CD4-positive, CD25-positive, alpha-beta regulatory T cell (primary cell): ENCODE measurements at regions not wholly inside any gene's neighbourhood (a gene's known extent, or its start where the extent isn't known, plus 50 kb on each side); places are given as distances from the start of the nearest gene placed in this dataset.

Source experiments
- ATAC-seq, 2 donors: fragments of 150-1000 bp; cut with Tn5 transposase; one replicate each; pipeline ENCODE4 v1.10.0; 2021; ENCODE audit warnings: low read depth in 2 of 2, moderate number of reproducible peaks in 2 of 2, moderate library complexity in 1 of 2
- DNase-seq, 3 donors: peaks; one replicate each; pipeline versions ENCODE4 v3.0.0 to v3.0.0-alpha.2; 2012 to 2022; ENCODE audit warnings: mixed read lengths in 1 of 3
- H3K27ac ChIP-seq: one replicate; pipeline ENCODE4 v1.7.0; 2013; ENCODE audit warnings: mild to moderate bottlenecking, low read length; ENCODE audit not compliant: insufficient read depth, poor library complexity, severe bottlenecking
- H3K27me3 ChIP-seq: one replicate; pipeline ENCODE4 v1.7.0; 2013; ENCODE audit warnings: low read length; ENCODE audit not compliant: control insufficient read depth, insufficient read depth
- H3K36me3 ChIP-seq: one replicate; pipeline ENCODE4 v1.7.0; 2013; ENCODE audit warnings: mild to moderate bottlenecking, low read length, moderate library complexity; ENCODE audit not compliant: control insufficient read depth, insufficient read depth
- H3K4me1 ChIP-seq: 2 replicates; pipeline ENCODE4 v1.7.0; 2013; ENCODE audit warnings: mild to moderate bottlenecking, low read length; ENCODE audit not compliant: insufficient read depth, control insufficient read depth, poor library complexity, severe bottlenecking
- H3K4me3 ChIP-seq: one replicate; pipeline ENCODE4 v1.7.0; 2013; ENCODE audit warnings: low read depth, mild to moderate bottlenecking, low read length, moderate library complexity
- H3K9me3 ChIP-seq, 2 experiments: 1 replicate in 1 of 2; 2 replicates in 1 of 2; pipeline ENCODE4 v1.7.0; 2013; ENCODE audit warnings: low read length in 2 of 2, mild to moderate bottlenecking in 1 of 2, moderate library complexity in 1 of 2; ENCODE audit not compliant: control insufficient read depth in 2 of 2
- H3K27ac Mint-ChIP-seq, 3 donors: one replicate each; pipeline ENCODE4 v1.8.0; 2020 to 2022; ENCODE audit warnings: mild to moderate bottlenecking in 3 of 3, mixed read lengths in 3 of 3, moderate library complexity in 2 of 3
- H3K27me3 Mint-ChIP-seq: one replicate; pipeline ENCODE4 v1.8.0; 2022; ENCODE audit warnings: mild to moderate bottlenecking, mixed read lengths
- H3K36me3 Mint-ChIP-seq: one replicate; pipeline ENCODE4 v1.8.0; 2020; ENCODE audit warnings: mixed read lengths
- H3K4me1 Mint-ChIP-seq, 4 donors: one replicate each; pipeline ENCODE4 v1.8.0; 2020 to 2022; ENCODE audit warnings: mixed read lengths in 4 of 4, mild to moderate bottlenecking in 1 of 4
- H3K4me3 Mint-ChIP-seq, 4 donors: one replicate each; pipeline ENCODE4 v1.8.0; 2020 to 2022; ENCODE audit warnings: mild to moderate bottlenecking in 4 of 4, mixed read lengths in 4 of 4, moderate library complexity in 3 of 4
- H3K9me3 Mint-ChIP-seq, 7 donors: one replicate each; pipeline ENCODE4 v1.8.0; 2020 to 2022; ENCODE audit warnings: mixed read lengths in 7 of 7, mild to moderate bottlenecking in 3 of 7, moderate library complexity in 2 of 7

DNA sequence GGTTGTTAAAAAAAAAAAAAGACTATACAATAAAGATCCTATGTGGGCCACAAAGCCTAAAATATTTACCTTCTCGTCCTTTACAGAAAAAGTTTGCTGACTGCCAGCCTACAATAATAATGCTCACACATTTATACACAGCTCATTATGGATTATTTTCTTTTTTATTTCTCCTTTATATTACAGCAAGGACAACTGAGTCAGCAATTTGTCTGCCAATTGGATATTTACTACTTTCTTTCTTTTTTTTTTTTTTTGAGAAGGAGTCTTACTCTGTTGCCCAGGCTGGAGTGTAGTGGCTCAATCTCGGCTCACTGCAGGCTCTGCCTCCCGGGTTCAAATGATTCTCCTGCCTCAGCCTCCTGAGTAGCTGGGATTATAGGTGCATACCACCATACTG lies 142.2 kb downstream of the EBLN2 start:
- ATAC-seq, result no peak

DNA sequence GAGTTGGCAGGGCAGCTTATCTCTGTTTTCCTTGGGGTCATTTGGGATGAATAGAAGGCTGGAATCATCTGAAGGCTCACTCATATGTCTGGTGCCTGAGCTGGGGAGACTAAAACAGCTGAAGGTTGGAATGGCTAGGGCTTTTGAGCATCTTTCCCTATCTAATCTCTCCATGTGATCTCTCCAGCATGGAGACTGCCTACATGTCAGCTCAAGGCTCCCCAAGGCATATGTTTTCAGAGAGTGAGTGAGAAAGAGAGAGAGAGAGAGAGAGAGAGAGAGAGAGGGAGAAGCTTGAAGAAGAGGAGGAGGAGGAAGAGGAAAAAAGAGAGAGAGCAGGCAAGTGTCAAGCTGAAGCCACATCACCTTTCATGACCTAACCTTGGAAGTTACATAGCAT lies 143.4 kb downstream of the EBLN2 start:
- peaks cover 6% of the 10 kb centered on the region for H3K27me3 Mint-ChIP-seq
- Histone ChIP-seq H3K4me3 (no peak overlapping the region), H3K4me1 (no peaks in the 10 kb centered on the region), H3K9me3 (no peaks in the 10 kb centered on the region), H3K27me3 (peaks cover 2% of the 10 kb centered on the region), H3K36me3 (no peaks in the 10 kb centered on the region), H3K27ac (no peak overlapping the region)
- H3K36me3 Mint-ChIP-seq, result no peaks in the 10 kb centered on the region
- DNase-seq (no peak), ATAC-seq (no peak)
- no peak overlapping the region for H3K27ac Mint-ChIP-seq
- H3K9me3 Mint-ChIP-seq, result no peaks in the 10 kb centered on the region
- no peaks in the 10 kb centered on the region for H3K4me1 Mint-ChIP-seq
- no peak overlapping the region for H3K4me3 Mint-ChIP-seq

More for the DNA sequence above, 142.2 kb downstream of the EBLN2 start:
- Histone ChIP-seq H3K9me3 (no peaks in the 10 kb centered on the region), H3K4me3 (no peak overlapping the region), H3K27me3 (peaks cover 2% of the 10 kb centered on the region), H3K4me1 (no peaks in the 10 kb centered on the region), H3K27ac (no peak overlapping the region), H3K36me3 (no peaks in the 10 kb centered on the region)
- Mint-ChIP-seq H3K27me3 (peaks cover 6% of the 10 kb centered on the region), H3K36me3 (no peaks in the 10 kb centered on the region), H3K4me3 (no peak overlapping the region), H3K9me3 (no peaks in the 10 kb centered on the region), H3K27ac (no peak overlapping the region), H3K4me1 (no peaks in the 10 kb centered on the region)
- DNase-seq, result no peak

DNA sequence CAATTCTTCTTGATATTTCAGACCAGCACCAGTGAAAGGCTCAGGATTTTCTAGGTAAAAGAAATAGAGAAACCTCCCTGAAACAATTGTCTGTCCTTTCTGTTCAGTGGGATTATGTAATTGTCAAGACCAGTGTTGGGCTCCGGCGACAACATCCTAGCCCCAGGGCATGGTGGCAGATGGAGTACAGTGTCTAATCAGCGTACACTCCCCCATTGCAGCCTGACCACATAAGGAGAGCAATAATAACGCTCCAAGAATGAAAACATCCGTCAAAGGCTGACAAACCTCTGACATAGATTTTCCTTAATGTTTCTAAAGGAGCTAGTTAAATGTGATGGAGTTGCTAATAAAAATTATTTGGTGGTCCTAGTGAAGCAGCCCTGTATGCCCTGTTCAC lies 144.6 kb downstream of the EBLN2 start:
- H3K27ac ChIP-seq, result no peak overlapping the region
- ATAC-seq (no peak), DNase-seq (no peak)
- Mint-ChIP-seq H3K36me3 (no peaks in the 10 kb centered on the region), H3K27me3 (peaks cover 6% of the 10 kb centered on the region), H3K4me3 (no peak overlapping the region), H3K9me3 (no peaks in the 10 kb centered on the region), H3K4me1 (no peaks in the 10 kb centered on the region), H3K27ac (no peak overlapping the region)
- H3K27me3 ChIP-seq, result peaks cover 2% of the 10 kb centered on the region
- no peaks in the 10 kb centered on the region for H3K4me1 ChIP-seq
- no peaks in the 10 kb centered on the region for H3K9me3 ChIP-seq
- no peak overlapping the region for H3K4me3 ChIP-seq
- H3K36me3 ChIP-seq, result no peaks in the 10 kb centered on the region

DNA sequence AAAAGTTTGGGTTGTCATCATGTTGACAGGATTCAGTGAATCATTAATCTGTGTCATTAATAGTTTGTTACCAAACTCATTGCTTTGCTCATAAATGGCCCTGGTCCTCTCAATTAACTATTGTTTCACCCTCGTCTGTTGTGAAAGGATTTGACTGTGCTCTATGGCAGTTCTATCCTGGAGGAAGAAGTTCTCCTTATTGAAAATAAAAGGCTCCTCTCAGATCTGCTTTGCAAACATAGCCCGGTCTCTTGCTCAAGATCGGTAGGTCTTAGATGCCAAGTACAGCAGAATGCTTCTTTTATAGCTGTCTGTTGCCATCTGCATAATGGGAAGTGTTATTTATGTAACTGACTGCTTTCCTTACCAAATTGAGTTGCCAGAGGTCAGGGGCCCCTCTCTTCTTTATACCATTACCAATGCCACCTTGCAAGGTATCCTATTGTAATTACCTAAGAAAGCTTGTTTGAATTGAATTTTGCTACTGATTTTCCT lies 146.5 kb downstream of the EBLN2 start:
- Histone ChIP-seq H3K4me3 (no peak overlapping the region), H3K4me1 (no peaks in the 10 kb centered on the region), H3K27ac (no peak overlapping the region), H3K36me3 (no peaks in the 10 kb centered on the region), H3K27me3 (peaks cover 2% of the 10 kb centered on the region), H3K9me3 (no peaks in the 10 kb centered on the region)
- no peaks in the 10 kb centered on the region for H3K4me1 Mint-ChIP-seq
- peaks cover 9% of the 10 kb centered on the region for H3K27me3 Mint-ChIP-seq
- H3K9me3 Mint-ChIP-seq, result peaks cover 0 to 2% (median 0%) of the 10 kb centered on the region in 7 donors
- no peaks in the 10 kb centered on the region for H3K36me3 Mint-ChIP-seq
- ATAC-seq, result no peak
- no peak overlapping the region for H3K4me3 Mint-ChIP-seq
- H3K27ac Mint-ChIP-seq, result no peak overlapping the region
- DNase-seq, result no peak

DNA sequence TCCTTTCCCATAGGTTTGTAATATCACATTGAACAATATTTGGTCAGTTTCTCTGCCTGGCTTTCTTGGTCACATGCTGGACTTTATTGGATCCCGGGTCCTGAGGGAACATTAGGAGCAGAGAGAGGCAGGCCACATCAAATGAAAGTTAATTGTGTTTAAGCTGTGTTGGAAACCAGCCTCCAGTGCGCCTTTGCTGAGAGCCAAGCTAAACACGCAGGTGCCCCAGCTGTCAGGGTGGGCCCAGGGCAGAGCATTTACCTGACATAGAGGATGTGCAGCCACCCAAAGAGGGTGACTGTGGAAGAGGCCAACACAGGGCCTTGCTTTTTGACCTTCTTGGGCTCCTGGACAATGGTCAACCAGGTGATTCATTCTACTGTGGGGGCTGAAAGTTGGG lies 149.3 kb downstream of the EBLN2 start:
- no peaks in the 10 kb centered on the region for H3K4me1 Mint-ChIP-seq
- peaks cover 0 to 2% (median 0%) of the 10 kb centered on the region in 7 donors for H3K9me3 Mint-ChIP-seq
- H3K4me3 ChIP-seq, result no peak overlapping the region
- no peaks in the 10 kb centered on the region for H3K27me3 ChIP-seq
- no peaks in the 10 kb centered on the region for H3K36me3 ChIP-seq
- no peak overlapping the region for H3K27ac Mint-ChIP-seq
- peaks cover 9% of the 10 kb centered on the region for H3K27me3 Mint-ChIP-seq
- ATAC-seq (no peak), DNase-seq (no peak)
- H3K4me3 Mint-ChIP-seq, result no peak overlapping the region
- no peaks in the 10 kb centered on the region for H3K9me3 ChIP-seq
- no peaks in the 10 kb centered on the region for H3K36me3 Mint-ChIP-seq
- H3K27ac ChIP-seq, result no peak overlapping the region
- H3K4me1 ChIP-seq, result no peaks in the 10 kb centered on the region

DNA sequence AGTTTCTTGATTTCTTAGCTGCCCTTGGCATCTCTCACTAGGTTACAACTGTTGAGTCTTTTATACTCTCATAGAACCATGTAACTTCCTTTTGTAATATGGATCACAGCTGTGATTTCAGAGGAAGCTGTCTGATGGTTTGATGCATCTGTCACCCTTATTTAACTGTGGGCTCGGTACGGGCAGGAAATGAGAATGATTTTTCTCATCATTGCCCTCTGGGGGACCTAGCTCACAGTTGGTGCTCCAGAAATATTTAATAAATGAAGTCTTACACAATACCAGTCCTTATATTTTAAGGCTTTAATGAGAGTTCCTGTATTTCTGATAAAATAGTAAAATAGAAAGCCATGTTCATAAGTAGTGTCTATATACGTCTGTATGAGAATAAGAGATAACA lies 151.2 kb downstream of the EBLN2 start:
- ATAC-seq, result no peak

DNA sequence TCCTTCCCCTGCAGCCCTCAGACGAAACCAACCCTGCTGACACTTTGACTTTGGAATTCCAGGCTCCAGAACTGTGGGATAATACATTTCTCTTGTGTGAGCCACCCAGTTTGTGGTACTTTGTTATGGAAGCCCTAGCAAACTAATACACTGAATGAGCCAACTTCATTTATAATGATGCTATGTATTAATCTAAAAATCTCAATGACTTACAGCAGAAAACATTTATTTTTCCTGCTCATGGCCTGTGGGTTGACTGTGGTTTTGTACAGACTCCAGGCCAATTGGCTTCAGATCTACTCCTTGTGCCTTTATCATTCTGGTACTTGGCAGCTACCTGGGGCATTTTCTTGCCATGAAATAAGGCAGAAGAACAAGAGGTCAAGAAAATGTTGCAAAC lies 152.4 kb downstream of the EBLN2 start:
- Mint-ChIP-seq H3K4me1 (no peaks in the 10 kb centered on the region), H3K27ac (no peak overlapping the region), H3K9me3 (peaks cover 0 to 2% (median 0%) of the 10 kb centered on the region in 7 donors), H3K27me3 (peaks cover 16% of the 10 kb centered on the region), H3K4me3 (no peak overlapping the region), H3K36me3 (no peaks in the 10 kb centered on the region)
- Histone ChIP-seq H3K27me3 (no peaks in the 10 kb centered on the region), H3K4me1 (no peaks in the 10 kb centered on the region), H3K9me3 (no peaks in the 10 kb centered on the region), H3K27ac (no peak overlapping the region), H3K4me3 (no peak overlapping the region), H3K36me3 (no peaks in the 10 kb centered on the region)
- ATAC-seq, result no peak
- no peak for DNase-seq

More for the DNA sequence above, 151.2 kb downstream of the EBLN2 start:
- no peak overlapping the region for H3K4me3 Mint-ChIP-seq
- H3K36me3 Mint-ChIP-seq, result no peaks in the 10 kb centered on the region
- Histone ChIP-seq H3K4me1 (no peaks in the 10 kb centered on the region), H3K27ac (no peak overlapping the region), H3K36me3 (no peaks in the 10 kb centered on the region), H3K27me3 (no peaks in the 10 kb centered on the region), H3K9me3 (no peaks in the 10 kb centered on the region), H3K4me3 (no peak overlapping the region)
- no peak overlapping the region for H3K27ac Mint-ChIP-seq
- no peaks in the 10 kb centered on the region for H3K4me1 Mint-ChIP-seq
- H3K27me3 Mint-ChIP-seq, result peaks cover 10% of the 10 kb centered on the region
- no peak for DNase-seq
- peaks cover 0 to 2% (median 0%) of the 10 kb centered on the region in 7 donors for H3K9me3 Mint-ChIP-seq

DNA sequence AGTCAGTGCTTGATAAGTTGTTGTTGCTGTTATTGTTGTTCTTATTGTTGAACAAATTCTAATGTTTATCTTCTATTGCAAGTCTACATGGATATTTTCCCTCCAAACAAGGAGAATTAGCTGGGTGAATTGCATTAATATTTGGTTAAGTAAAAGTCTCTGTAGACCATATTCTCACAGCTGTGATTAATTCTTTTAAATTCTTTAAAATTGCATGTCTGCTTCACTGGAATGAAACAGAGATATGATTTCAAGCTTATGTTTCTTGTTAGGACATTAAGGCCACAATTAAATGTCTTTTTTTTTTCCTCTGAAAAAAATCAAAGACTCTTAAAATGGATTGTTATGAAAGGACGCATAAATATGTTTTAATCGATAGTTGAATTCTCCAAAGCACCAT lies 153.4 kb downstream of the EBLN2 start:
- Histone ChIP-seq H3K4me1 (no peaks in the 10 kb centered on the region), H3K9me3 (no peaks in the 10 kb centered on the region), H3K4me3 (no peak overlapping the region), H3K27me3 (no peaks in the 10 kb centered on the region), H3K36me3 (no peaks in the 10 kb centered on the region), H3K27ac (no peak overlapping the region)
- Mint-ChIP-seq H3K4me1 (no peaks in the 10 kb centered on the region), H3K36me3 (no peaks in the 10 kb centered on the region), H3K4me3 (no peak overlapping the region), H3K27ac (no peak overlapping the region), H3K9me3 (peaks cover 0 to 3% (median 0%) of the 10 kb centered on the region in 7 donors), H3K27me3 (peaks cover 16% of the 10 kb centered on the region)
- no peak for DNase-seq
- no peak for ATAC-seq
